ENCODE measurements at regions not wholly inside any gene's neighbourhood (a gene's known extent, or its start where the extent isn't known, plus 50 kb on each side); places are given as distances from the start of the nearest gene placed in this dataset.

DNA sequence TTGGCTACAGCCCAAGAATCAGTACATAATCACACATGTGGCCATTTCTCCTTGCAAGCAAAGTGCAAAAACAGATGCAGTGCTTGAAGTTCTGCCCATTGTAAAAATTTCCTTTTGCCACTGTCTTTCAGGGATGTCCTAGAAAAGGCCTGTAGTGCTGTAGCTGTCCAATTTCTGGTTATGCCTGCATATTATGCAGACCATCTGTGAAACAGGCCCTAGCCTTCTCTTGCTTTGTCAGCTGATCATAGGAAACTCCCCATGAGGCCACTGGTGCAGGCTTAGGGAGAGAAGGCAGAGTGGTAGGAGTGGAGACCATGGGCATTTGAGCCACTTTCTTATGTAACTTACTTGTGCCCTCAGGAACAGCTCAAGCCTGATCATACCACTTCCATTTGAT, 130.4 kb upstream of the GABRA2 start:
- no peaks in the 10 kb centered on the region for H3K4me1 ChIP-seq (replicated peaks in 1 of 2; ENCODE audit: control insufficient read depth in 2 of 2, insufficient read depth in 2 of 2, low read length in 2 of 2)
- no TSS peak for BruUV-seq (replicated peaks)
- no peak for TF ChIP-seq ZFPM2 (CRISPR knock-in tag; IDR thresholded peaks at IDR 0.05)
- no peaks in the 10 kb centered on the region for H3K79me2 ChIP-seq (ENCODE audit: control insufficient read depth, insufficient read depth, low read length)
- H3K27ac ChIP-seq (ENCODE audit: extremely low read depth, low read depth, low read length) = no peak overlapping the region
- H3K4me2 ChIP-seq (ENCODE audit: insufficient read depth, low read length) = no peak overlapping the region
- no peak overlapping the region for H2AFZ ChIP-seq (ENCODE audit: low read depth, low read length)
- H3K27me3 ChIP-seq (ENCODE audit: control insufficient read depth in 2 of 2, insufficient read depth in 2 of 2, low read length in 2 of 2) = no peaks in the 10 kb centered on the region
- in situ Hi-C loops (cut with MboI) = no loop called here
- no peaks in the 10 kb centered on the region for H4K20me1 ChIP-seq (replicated peaks; ENCODE audit: control insufficient read depth, insufficient read depth, low read length)
- no peaks in the 10 kb centered on the region; the same call in 1 of the 2 replicates for H3K9me3 ChIP-seq (replicated peaks; ENCODE audit: control insufficient read depth, insufficient read depth, low read depth, low read length)
- FAIRE-seq (no peak), DNase-seq (ENCODE audit: extremely low read depth in 1 of 4, low spot score in 3 of 4) (no peak), ATAC-seq (no peak)
- H3K9ac ChIP-seq (ENCODE audit: insufficient read depth in 1 of 2, low read depth in 2 of 2, low read length in 2 of 2) = no peak overlapping the region
- intact Hi-C loops (cut with micrococcal nuclease) = no loop called here
- ChIA-PET POLR2A (no interaction called here), CTCF (ENCODE audit: low intra/inter-chr PET ratio) (no interaction called here)
- no peaks in the 10 kb centered on the region for H3K36me3 ChIP-seq (ENCODE audit: control insufficient read depth, insufficient read depth, low read length)
- no peak overlapping the region for H3K4me3 ChIP-seq
- H3K9me1 ChIP-seq (ENCODE audit: control insufficient read depth, insufficient read depth, low read length) = no peaks in the 10 kb centered on the region

DNA sequence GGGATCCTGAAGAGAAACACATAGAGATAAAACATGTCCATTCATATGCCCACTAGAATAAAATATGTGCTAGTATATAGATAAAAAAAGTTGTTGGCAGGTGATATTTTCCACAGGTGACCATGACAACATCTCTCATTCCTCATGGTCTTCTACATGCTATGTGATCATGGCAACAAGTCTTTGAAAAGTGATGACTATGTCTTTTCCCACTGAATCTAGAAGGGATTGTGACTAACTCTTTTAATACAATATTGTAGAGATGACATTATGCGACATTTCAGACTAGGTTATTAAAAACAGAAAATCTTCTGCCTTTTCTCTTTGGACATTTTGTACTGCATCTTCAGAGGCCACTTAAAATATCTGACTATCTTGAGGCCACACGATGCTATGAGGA, 126.0 kb upstream of the GABRA2 start:
- H3K36me3 ChIP-seq (ENCODE audit: control insufficient read depth, insufficient read depth, low read length) = no peaks in the 10 kb centered on the region
- no peaks in the 10 kb centered on the region for H3K9me1 ChIP-seq (ENCODE audit: control insufficient read depth, insufficient read depth, low read length)
- ChIA-PET POLR2A (no interaction called here), CTCF (ENCODE audit: low intra/inter-chr PET ratio) (no interaction called here)
- H3K4me2 ChIP-seq (ENCODE audit: insufficient read depth, low read length) = no peak overlapping the region
- FAIRE-seq (no peak), DNase-seq (ENCODE audit: extremely low read depth in 1 of 4, low spot score in 3 of 4) (no peak), ATAC-seq (no peak)
- no peak overlapping the region for H3K9ac ChIP-seq (ENCODE audit: insufficient read depth in 1 of 2, low read depth in 2 of 2, low read length in 2 of 2)
- no peaks in the 10 kb centered on the region for H3K4me1 ChIP-seq (replicated peaks in 1 of 2; ENCODE audit: control insufficient read depth in 2 of 2, insufficient read depth in 2 of 2, low read length in 2 of 2)
- TF ChIP-seq, protein P1, sequence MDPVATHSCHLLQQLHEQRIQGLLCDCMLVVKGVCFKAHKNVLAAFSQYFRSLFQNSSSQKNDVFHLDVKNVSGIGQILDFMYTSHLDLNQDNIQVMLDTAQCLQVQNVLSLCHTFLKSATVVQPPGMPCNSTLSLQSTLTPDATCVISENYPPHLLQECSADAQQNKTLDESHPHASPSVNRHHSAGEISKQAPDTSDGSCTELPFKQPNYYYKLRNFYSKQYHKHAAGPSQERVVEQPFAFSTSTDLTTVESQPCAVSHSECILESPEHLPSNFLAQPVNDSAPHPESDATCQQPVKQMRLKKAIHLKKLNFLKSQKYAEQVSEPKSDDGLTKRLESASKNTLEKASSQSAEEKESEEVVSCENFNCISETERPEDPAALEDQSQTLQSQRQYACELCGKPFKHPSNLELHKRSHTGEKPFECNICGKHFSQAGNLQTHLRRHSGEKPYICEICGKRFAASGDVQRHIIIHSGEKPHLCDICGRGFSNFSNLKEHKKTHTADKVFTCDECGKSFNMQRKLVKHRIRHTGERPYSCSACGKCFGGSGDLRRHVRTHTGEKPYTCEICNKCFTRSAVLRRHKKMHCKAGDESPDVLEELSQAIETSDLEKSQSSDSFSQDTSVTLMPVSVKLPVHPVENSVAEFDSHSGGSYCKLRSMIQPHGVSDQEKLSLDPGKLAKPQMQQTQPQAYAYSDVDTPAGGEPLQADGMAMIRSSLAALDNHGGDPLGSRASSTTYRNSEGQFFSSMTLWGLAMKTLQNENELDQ (CRISPR knock-in tag; IDR thresholded peaks at IDR 0.05; ENCODE audit: borderline replicate concordance) = no peak
- TF ChIP-seq MCM2 (IDR thresholded peaks at IDR 0.05; ENCODE audit: low read depth) (no peak), TGIF2 (CRISPR knock-in tag; IDR thresholded peaks at IDR 0.05) (no peak), ZFPM2 (CRISPR knock-in tag; IDR thresholded peaks at IDR 0.05) (no peak), PRMT5 (CRISPR knock-in tag; IDR thresholded peaks at IDR 0.05) (no peak), BCOR (IDR thresholded peaks at IDR 0.05) (no peak), NR4A1 (CRISPR knock-in tag; IDR thresholded peaks at IDR 0.05) (no peak), NR4A1 (tag; IDR thresholded peaks at IDR 0.05) (no peak), ZNF316 (IDR thresholded peaks at IDR 0.05) (peak; percentile 33; the same call in 1 of the 2 replicates), THRAP3 (IDR thresholded peaks at IDR 0.05; ENCODE audit: borderline replicate concordance) (no peak), RBM39 (optimal IDR thresholded peaks at IDR 0.05; ENCODE audit: low read depth, low read length) (no peak), SRSF1 (IDR thresholded peaks at IDR 0.05; ENCODE audit: low read depth, low read length) (no peak), LCOR (CRISPR knock-in tag; IDR thresholded peaks at IDR 0.05) (no peak), MAFG (tag; conservative IDR thresholded peaks at IDR 0.05) (0 out of 2 replicates have a peak, but pooled peaks have one; percentile 22), RFX7 (CRISPR knock-in tag; IDR thresholded peaks at IDR 0.05) (no peak)
- TF ChIP-seq, protein P2, sequence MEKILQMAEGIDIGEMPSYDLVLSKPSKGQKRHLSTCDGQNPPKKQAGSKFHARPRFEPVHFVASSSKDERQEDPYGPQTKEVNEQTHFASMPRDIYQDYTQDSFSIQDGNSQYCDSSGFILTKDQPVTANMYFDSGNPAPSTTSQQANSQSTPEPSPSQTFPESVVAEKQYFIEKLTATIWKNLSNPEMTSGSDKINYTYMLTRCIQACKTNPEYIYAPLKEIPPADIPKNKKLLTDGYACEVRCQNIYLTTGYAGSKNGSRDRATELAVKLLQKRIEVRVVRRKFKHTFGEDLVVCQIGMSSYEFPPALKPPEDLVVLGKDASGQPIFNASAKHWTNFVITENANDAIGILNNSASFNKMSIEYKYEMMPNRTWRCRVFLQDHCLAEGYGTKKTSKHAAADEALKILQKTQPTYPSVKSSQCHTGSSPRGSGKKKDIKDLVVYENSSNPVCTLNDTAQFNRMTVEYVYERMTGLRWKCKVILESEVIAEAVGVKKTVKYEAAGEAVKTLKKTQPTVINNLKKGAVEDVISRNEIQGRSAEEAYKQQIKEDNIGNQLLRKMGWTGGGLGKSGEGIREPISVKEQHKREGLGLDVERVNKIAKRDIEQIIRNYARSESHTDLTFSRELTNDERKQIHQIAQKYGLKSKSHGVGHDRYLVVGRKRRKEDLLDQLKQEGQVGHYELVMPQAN (IDR thresholded peaks at IDR 0.05; ENCODE audit: borderline replicate concordance) = no peak
- H2AFZ ChIP-seq (ENCODE audit: low read depth, low read length) = no peak overlapping the region
- no TSS peak for BruUV-seq (replicated peaks)
- 0% methylated on average over 2 of the region's 2 CpGs for WGBS (ENCODE audit: insufficient coverage, low coverage, missing lambda C conversion rate)
- intact Hi-C loops (cut with micrococcal nuclease) = no loop called here
- H3K4me3 ChIP-seq = no peak overlapping the region
- H3K27ac ChIP-seq (ENCODE audit: extremely low read depth, low read depth, low read length) = no peak overlapping the region
- H3K79me2 ChIP-seq (ENCODE audit: control insufficient read depth, insufficient read depth, low read length) = no peaks in the 10 kb centered on the region
- H4K20me1 ChIP-seq (replicated peaks; ENCODE audit: control insufficient read depth, insufficient read depth, low read length) = no peaks in the 10 kb centered on the region
- no peaks in the 10 kb centered on the region; the same call in 1 of the 2 replicates for H3K9me3 ChIP-seq (replicated peaks; ENCODE audit: control insufficient read depth, insufficient read depth, low read depth, low read length)
- H3K27me3 ChIP-seq (ENCODE audit: control insufficient read depth in 2 of 2, insufficient read depth in 2 of 2, low read length in 2 of 2) = no peaks in the 10 kb centered on the region
- in situ Hi-C loops (cut with MboI) = no loop called here
